Keratinocyte (primary cell): ENCODE measurements at regions not wholly inside any gene's neighbourhood (a gene's known extent, or its start where the extent isn't known, plus 50 kb on each side); places are given as distances from the start of the nearest gene placed in this dataset.

Source experiments
- DNase-seq: peaks from one replicate; pipeline ENCODE4 v3.0.0-alpha.2; 2011; ENCODE audit warnings: low read depth, missing footprints, low spot score
- FAIRE-seq: peaks from 2 replicates; lab custom pipeline; 2011; peaks lifted over from hg19 to GRCh38; lab: Jason Lieb, UNC
- H2AFZ ChIP-seq: 2 replicates; pipeline ENCODE4 v1.6.0; 2012; ENCODE audit warnings: low read length, control low read depth, inconsistent platforms; ENCODE audit not compliant: control insufficient read depth
- H3K27ac ChIP-seq: 2 replicates; pipeline ENCODE4 v1.5.1; 2011; ENCODE audit warnings: low read length; ENCODE audit not compliant: control insufficient read depth, insufficient read depth
- H3K27me3 ChIP-seq: 3 replicates; pipeline ENCODE4 v1.6.0; 2011; ENCODE audit warnings: low read length; ENCODE audit not compliant: control insufficient read depth, insufficient read depth; ENCODE audit errors: extremely low read depth
- H3K36me3 ChIP-seq, 2 experiments: 2 replicates in 1 of 2; 3 replicates in 1 of 2; pipeline ENCODE4 v1.5.1; 2011; ENCODE audit warnings: low read length in 2 of 2, mild to moderate bottlenecking in 1 of 2; ENCODE audit not compliant: control insufficient read depth in 2 of 2, insufficient read depth in 2 of 2; ENCODE audit errors: extremely low read depth in 1 of 2
- H3K4me1 ChIP-seq: 3 replicates; pipeline ENCODE4 v1.5.1; 2011; ENCODE audit warnings: low read length; ENCODE audit not compliant: control insufficient read depth, insufficient read depth; ENCODE audit errors: extremely low read depth
- H3K4me2 ChIP-seq: 3 replicates; pipeline ENCODE4 v1.6.0; 2011; ENCODE audit warnings: low read depth, low read length; ENCODE audit not compliant: control insufficient read depth, insufficient read depth; ENCODE audit errors: extremely low read depth
- H3K4me3 ChIP-seq, 3 experiments: fragments of 200-600 bp in 1 of 3; sonication (generic) in 1 of 3; 2 replicates in 2 of 3; 3 replicates in 1 of 3; pipeline ENCODE4 v1.5.1; 2011 to 2016; ENCODE audit warnings: low read length in 3 of 3, mild to moderate bottlenecking in 3 of 3, control low read depth in 2 of 3, inconsistent platforms in 1 of 3, low read depth in 1 of 3, mixed read lengths in 1 of 3, mixed run types in 1 of 3, moderate library complexity in 1 of 3; ENCODE audit not compliant: control insufficient read depth in 2 of 3, insufficient read depth in 2 of 3; ENCODE audit errors: extremely low read depth in 1 of 3
- H3K79me2 ChIP-seq: 2 replicates; pipeline ENCODE4 v1.6.0; 2012; ENCODE audit warnings: low read length; ENCODE audit not compliant: control insufficient read depth, insufficient read depth
- H3K9ac ChIP-seq: 3 replicates; pipeline ENCODE4 v1.6.0; 2011; ENCODE audit warnings: low read length; ENCODE audit not compliant: control insufficient read depth, insufficient read depth; ENCODE audit errors: extremely low read depth
- H3K9me1 ChIP-seq: 3 replicates; pipeline ENCODE4 v1.6.0; 2011; ENCODE audit warnings: low read length; ENCODE audit not compliant: control insufficient read depth, insufficient read depth; ENCODE audit errors: extremely low read depth
- H3K9me3 ChIP-seq: 2 replicates; pipeline ENCODE4 v1.5.1; 2012; ENCODE audit warnings: low read depth, low read length; ENCODE audit not compliant: control insufficient read depth
- H4K20me1 ChIP-seq: 3 replicates; pipeline ENCODE4 v1.6.0; 2011; ENCODE audit warnings: low read length; ENCODE audit not compliant: control insufficient read depth, insufficient read depth; ENCODE audit errors: extremely low read depth
- CTCF ChIP-seq, 3 experiments: IDR thresholded peaks in 1 of 3; conservative IDR thresholded peaks in 1 of 3; optimal IDR thresholded peaks in 1 of 3; 2 replicates in 2 of 3; 3 replicates in 1 of 3; pipeline versions ENCODE3 to v1.5.1; 2011; ENCODE audit warnings: low read length in 3 of 3, mild to moderate bottlenecking in 3 of 3, moderate library complexity in 2 of 3, control low read depth in 1 of 3, inconsistent platforms in 1 of 3; ENCODE audit not compliant: insufficient read depth in 2 of 3; ENCODE audit errors: extremely low read depth in 1 of 3
- EZH2 ChIP-seq: IDR thresholded peaks from one replicate; pipeline ENCODE4 v1.6.1; 2012; ENCODE audit warnings: inconsistent platforms, mild to moderate bottlenecking, low read length, moderate library complexity
- dilution Hi-C: fragments of 300-500 bp; cut with MboI; formaldehyde crosslinking; loops from one replicate; pipeline ENCODE4 v1.7.0; 2020; ENCODE audit warnings: low sequenced_read_pairs; ENCODE audit not compliant: extremely low pct_ligation_motif_present

DNA sequence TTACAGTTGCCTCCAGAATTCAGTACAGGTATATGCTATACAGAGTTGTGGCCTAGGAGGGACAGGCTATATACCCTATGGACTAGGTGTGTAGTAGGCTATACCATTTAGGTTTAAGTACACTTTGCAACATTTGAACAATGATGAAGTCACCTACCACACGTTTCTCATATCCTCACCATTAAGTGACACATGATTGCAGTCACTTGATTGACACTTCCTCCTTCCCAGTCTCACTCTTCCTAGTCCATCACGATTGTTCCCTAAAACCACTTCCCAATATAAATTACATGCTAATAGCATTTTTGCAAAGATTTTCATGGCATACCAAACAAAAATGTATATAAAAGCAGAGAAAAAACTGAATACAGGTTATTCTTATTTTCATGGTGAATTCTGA, 312.2 kb downstream of the EPB41L4A start:
- dilution Hi-C loops = no loop called here
- FAIRE-seq = no peak

GRCh38 chr5:112097768-112098167, 321.3 kb downstream of the EPB41L4A start:
- FAIRE-seq = no peak

More for the DNA sequence above, 312.2 kb downstream of the EPB41L4A start:
- H2AFZ ChIP-seq = no peak overlapping the region
- no peak overlapping the region for H3K4me3 ChIP-seq
- no peaks in the 10 kb centered on the region for H3K27me3 ChIP-seq
- TF ChIP-seq CTCF (optimal IDR thresholded peaks at IDR 0.05 in 1 of 3, IDR thresholded peaks at IDR 0.05 in 1 of 3, conservative IDR thresholded peaks at IDR 0.05 in 1 of 3; ENCODE audit: extremely low read depth in 1 of 3, insufficient read depth in 2 of 3, low read length in 3 of 3) = no peak
- DNase-seq = no peak
- H3K4me1 ChIP-seq = peaks cover 5% of the 10 kb centered on the region
- no peaks in the 10 kb centered on the region for H3K36me3 ChIP-seq
- H3K27ac ChIP-seq = no peak overlapping the region
- no peak overlapping the region for H3K4me2 ChIP-seq
- no peak overlapping the region for H3K9ac ChIP-seq
- H4K20me1 ChIP-seq = no peaks in the 10 kb centered on the region
- H3K79me2 ChIP-seq = no peaks in the 10 kb centered on the region
- H3K9me3 ChIP-seq = no peaks in the 10 kb centered on the region
- no peaks in the 10 kb centered on the region for H3K9me1 ChIP-seq

More at GRCh38 chr5:112097768-112098167, 321.3 kb downstream of the EPB41L4A start:
- H2AFZ ChIP-seq = no peak overlapping the region
- no peak overlapping the region for H3K27ac ChIP-seq
- no peaks in the 10 kb centered on the region for H3K4me1 ChIP-seq
- H3K79me2 ChIP-seq = no peaks in the 10 kb centered on the region
- DNase-seq = no peak
- no peak overlapping the region for H3K9ac ChIP-seq
- no peaks in the 10 kb centered on the region for H4K20me1 ChIP-seq
- no peak for TF ChIP-seq CTCF (optimal IDR thresholded peaks at IDR 0.05 in 1 of 3, IDR thresholded peaks at IDR 0.05 in 1 of 3, conservative IDR thresholded peaks at IDR 0.05 in 1 of 3; ENCODE audit: extremely low read depth in 1 of 3, insufficient read depth in 2 of 3, low read length in 3 of 3)
- no peak for TF ChIP-seq EZH2
- no peak overlapping the region for H3K4me3 ChIP-seq
- no peaks in the 10 kb centered on the region for H3K27me3 ChIP-seq
- H3K9me1 ChIP-seq = no peaks in the 10 kb centered on the region
- H3K36me3 ChIP-seq = no peaks in the 10 kb centered on the region
- H3K9me3 ChIP-seq = no peaks in the 10 kb centered on the region
- H3K4me2 ChIP-seq = no peak overlapping the region
- dilution Hi-C loops = no loop called here
